Endothelial cell of umbilical vein (primary cell): ENCODE measurements at regions not wholly inside any gene's neighbourhood (a gene's known extent, or its start where the extent isn't known, plus 50 kb on each side); places are given as distances from the start of the nearest gene placed in this dataset.

ENCODE experiments used
- BruUV-seq: library from RNA; stranded (reverse); fragments of 400-500 nt; replicated peaks from 2 replicates; lab custom pipeline; 2021; lab: Mats Ljungman, UMichigan
- CTCF ChIA-PET: fragments of 300-600, 350-600 bp; sonication (Branson Sonifier 250); formaldehyde crosslinking; loops from one replicate; lab custom pipeline; 2021; ENCODE audit warnings: antibody characterized with exemption, inconsistent platforms; lab: Charles Lee
- POLR2A ChIA-PET: fragments of 300-600, 350-600 bp; sonication (Branson Sonifier 250); formaldehyde crosslinking; loops from one replicate; lab custom pipeline; 2021; ENCODE audit warnings: antibody characterized with exemption, inconsistent platforms; lab: Charles Lee
- DNase-seq: peaks from one replicate; pipeline ENCODE4 v3.0.0-alpha.2; 2011; ENCODE audit warnings: low read depth, low spot score
- FAIRE-seq: peaks from 2 replicates; lab custom pipeline; 2011; peaks lifted over from hg19 to GRCh38; lab: Jason Lieb, UNC
- H2AFZ ChIP-seq: 2 replicates; pipeline ENCODE4 v1.6.0; 2012; ENCODE audit warnings: low read depth, low read length, control low read depth, inconsistent platforms
- H3K27ac ChIP-seq: 2 replicates; pipeline ENCODE4 v1.5.1; 2011; ENCODE audit warnings: low read depth, mild to moderate bottlenecking, control low read depth, low read length, moderate library complexity; ENCODE audit not compliant: insufficient read depth
- H3K27me3 ChIP-seq, 2 experiments: 2 replicates each; pipeline versions ENCODE4 v1.6.0 to v1.6.1; 2011; ENCODE audit warnings: low read length in 2 of 2, mixed read lengths in 1 of 2; ENCODE audit not compliant: control insufficient read depth in 2 of 2, insufficient read depth in 2 of 2
- H3K36me3 ChIP-seq, 2 experiments: 2 replicates in 1 of 2; 3 replicates in 1 of 2; pipeline ENCODE4 v1.5.1; 2011; ENCODE audit warnings: low read length in 2 of 2, mild to moderate bottlenecking in 1 of 2, moderate library complexity in 1 of 2; ENCODE audit not compliant: control insufficient read depth in 2 of 2, insufficient read depth in 2 of 2; ENCODE audit errors: extremely low read depth in 1 of 2
- H3K4me1 ChIP-seq: 3 replicates; pipeline ENCODE4 v1.5.1; 2011; ENCODE audit warnings: mild to moderate bottlenecking, low read length; ENCODE audit not compliant: control insufficient read depth, insufficient read depth; ENCODE audit errors: extremely low read depth
- H3K4me2 ChIP-seq: 2 replicates; pipeline ENCODE4 v1.6.1; 2011; ENCODE audit warnings: low read length, control low read depth, mixed read lengths; ENCODE audit not compliant: insufficient read depth
- H3K4me3 ChIP-seq, 3 experiments: fragments of 200-600 bp in 1 of 3; sonication (generic), shearing (Covaris generic) in 1 of 3; replicated peaks in 1 of 3; 2 replicates each; pipeline ENCODE4 v1.5.1; 2011 to 2016; ENCODE audit warnings: control low read depth in 3 of 3, low read length in 3 of 3, mild to moderate bottlenecking in 2 of 3, inconsistent platforms in 1 of 3, low read depth in 1 of 3, moderate library complexity in 1 of 3; ENCODE audit not compliant: insufficient read depth in 1 of 3
- H3K79me2 ChIP-seq: 2 replicates; pipeline ENCODE4 v1.6.0; 2012; ENCODE audit warnings: low read length, inconsistent platforms; ENCODE audit not compliant: control insufficient read depth, insufficient read depth
- H3K9ac ChIP-seq: replicated peaks from 2 replicates; pipeline ENCODE3; 2011; ENCODE audit warnings: low read length, control low read depth; ENCODE audit not compliant: insufficient read depth; ENCODE audit errors: extremely low read depth
- H3K9me1 ChIP-seq: replicated peaks from 3 replicates; pipeline ENCODE4 v1.6.0; 2011; ENCODE audit warnings: mild to moderate bottlenecking, low read length; ENCODE audit not compliant: control insufficient read depth, insufficient read depth; ENCODE audit errors: extremely low read depth
- H3K9me3 ChIP-seq: replicated peaks from 2 replicates; pipeline ENCODE4 v1.5.1; 2012; ENCODE audit warnings: low read length, inconsistent platforms; ENCODE audit not compliant: control insufficient read depth, insufficient read depth
- H4K20me1 ChIP-seq: replicated peaks from 2 replicates; pipeline ENCODE3; 2011; ENCODE audit warnings: mild to moderate bottlenecking, low read length; ENCODE audit not compliant: control insufficient read depth, insufficient read depth; ENCODE audit errors: extremely low read depth
- EZH2 ChIP-seq: IDR thresholded peaks from 2 replicates; pipeline ENCODE4 v1.6.1; 2012; ENCODE audit warnings: borderline replicate concordance, low read depth, mild to moderate bottlenecking, moderate library complexity, low read length, inconsistent platforms; ENCODE audit not compliant: severe bottlenecking
- FOS ChIP-seq: IDR thresholded peaks from 2 replicates; pipeline ENCODE4 v1.6.1; 2011; ENCODE audit warnings: mild to moderate bottlenecking, low read length, moderate library complexity, borderline replicate concordance; ENCODE audit not compliant: insufficient read depth
- GATA2 ChIP-seq: IDR thresholded peaks from 2 replicates; pipeline ENCODE4 v1.7.0; 2011; ENCODE audit warnings: low read depth, mild to moderate bottlenecking, moderate library complexity, mixed read lengths, low read length; ENCODE audit not compliant: insufficient read length, insufficient read depth
- JUN ChIP-seq: IDR thresholded peaks from 2 replicates; pipeline ENCODE4 v1.6.1; 2011; ENCODE audit warnings: borderline replicate concordance, low read depth; ENCODE audit not compliant: insufficient read length, insufficient read depth
- MAX ChIP-seq: IDR thresholded peaks from 2 replicates; pipeline ENCODE4 v1.6.1; 2011; ENCODE audit not compliant: insufficient read depth, insufficient read length
- MYC ChIP-seq: IDR thresholded peaks from one replicate; pipeline ENCODE4 v1.6.1; 2011; ENCODE audit warnings: mild to moderate bottlenecking, low read depth, low read length
- POLR2A ChIP-seq: IDR thresholded peaks from 2 replicates; pipeline ENCODE4 v1.6.1; 2012; ENCODE audit warnings: low read depth, mild to moderate bottlenecking, control low read depth, low read length
- POLR2AphosphoS5 ChIP-seq: IDR thresholded peaks from 2 replicates; pipeline ENCODE4 v1.6.1; 2012; ENCODE audit warnings: low read depth, mild to moderate bottlenecking, control low read depth, low read length, moderate library complexity; ENCODE audit not compliant: insufficient read depth
- dilution Hi-C: fragments of 300-500 bp; cut with MboI; formaldehyde crosslinking; loops from one replicate; pipeline ENCODE4 v1.15.0; 2019; ENCODE audit warnings: low sequenced_read_pairs; ENCODE audit not compliant: extremely low pct_ligation_motif_present
- intact Hi-C: fragments of 100-400 bp; cut with micrococcal nuclease; formaldehyde crosslinking; loops from one replicate; pipeline ENCODE4 v1.10.0; 2022
- TF ChIP-seq, protein P1 (sequence below), 2 donors: IDR thresholded peaks; 1 replicate in 1 of 2; 2 replicates in 1 of 2; pipeline ENCODE4 v1.5.1; 2011; ENCODE audit warnings: low read length in 2 of 2, mild to moderate bottlenecking in 2 of 2, moderate library complexity in 2 of 2, control low read depth in 1 of 2, inconsistent platforms in 1 of 2, low read depth in 1 of 2; ENCODE audit not compliant: insufficient read depth in 1 of 2; ENCODE audit errors: extremely low read depth in 1 of 2

GRCh38 chr15:69941706-69942495 is 155.8 kb downstream of the TLE3 start:
- no TSS peak for BruUV-seq
- no peak overlapping the region for H2AFZ ChIP-seq
- no peak overlapping the region for H3K27ac ChIP-seq
- no peaks in the 10 kb centered on the region for H3K36me3 ChIP-seq
- no peaks in the 10 kb centered on the region for H3K4me1 ChIP-seq
- no peak overlapping the region for H3K4me2 ChIP-seq
- H3K9ac ChIP-seq = no peak overlapping the region
- intact Hi-C loops = no loop called here
- H3K4me3 ChIP-seq = no peak overlapping the region
- DNase-seq = no peak
- dilution Hi-C loops = no loop called here
- no peaks in the 10 kb centered on the region for H4K20me1 ChIP-seq
- H3K9me1 ChIP-seq = no peaks in the 10 kb centered on the region
- POLR2A ChIA-PET = no interaction called here
- CTCF ChIA-PET = no interaction called here
- H3K9me3 ChIP-seq = no peaks in the 10 kb centered on the region
- FAIRE-seq = no peak
- no peaks in the 10 kb centered on the region for H3K27me3 ChIP-seq
- TF ChIP-seq POLR2AphosphoS5 = no peak
- no peak for TF ChIP-seq MYC
- TF ChIP-seq EZH2 = no peak
- TF ChIP-seq GATA2 = no peak
- no peak for TF ChIP-seq JUN
- no peak for TF ChIP-seq POLR2A
- no peak for TF ChIP-seq MAX
- TF ChIP-seq, protein P1, sequence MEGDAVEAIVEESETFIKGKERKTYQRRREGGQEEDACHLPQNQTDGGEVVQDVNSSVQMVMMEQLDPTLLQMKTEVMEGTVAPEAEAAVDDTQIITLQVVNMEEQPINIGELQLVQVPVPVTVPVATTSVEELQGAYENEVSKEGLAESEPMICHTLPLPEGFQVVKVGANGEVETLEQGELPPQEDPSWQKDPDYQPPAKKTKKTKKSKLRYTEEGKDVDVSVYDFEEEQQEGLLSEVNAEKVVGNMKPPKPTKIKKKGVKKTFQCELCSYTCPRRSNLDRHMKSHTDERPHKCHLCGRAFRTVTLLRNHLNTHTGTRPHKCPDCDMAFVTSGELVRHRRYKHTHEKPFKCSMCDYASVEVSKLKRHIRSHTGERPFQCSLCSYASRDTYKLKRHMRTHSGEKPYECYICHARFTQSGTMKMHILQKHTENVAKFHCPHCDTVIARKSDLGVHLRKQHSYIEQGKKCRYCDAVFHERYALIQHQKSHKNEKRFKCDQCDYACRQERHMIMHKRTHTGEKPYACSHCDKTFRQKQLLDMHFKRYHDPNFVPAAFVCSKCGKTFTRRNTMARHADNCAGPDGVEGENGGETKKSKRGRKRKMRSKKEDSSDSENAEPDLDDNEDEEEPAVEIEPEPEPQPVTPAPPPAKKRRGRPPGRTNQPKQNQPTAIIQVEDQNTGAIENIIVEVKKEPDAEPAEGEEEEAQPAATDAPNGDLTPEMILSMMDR (IDR thresholded peaks at IDR 0.05; ENCODE audit: extremely low read depth in 1 of 2, insufficient read depth in 1 of 2, low read depth in 1 of 2, low read length in 2 of 2) = no peak
- no peak for TF ChIP-seq FOS
- H3K79me2 ChIP-seq = no peaks in the 10 kb centered on the region
